ENCODE measurements at regions not wholly inside any gene's neighbourhood (a gene's known extent, or its start where the extent isn't known, plus 50 kb on each side); places are given as distances from the start of the nearest gene placed in this dataset.

GRCh38 chr19:29889702-29890101, 52.3 kb upstream of the URI1 start:
- no peak for DNase-seq (ENCODE audit: low read depth)
- no peak overlapping the region for H3K4me3 ChIP-seq (ENCODE audit: low read depth, low read length)
- TF ChIP-seq, protein P1, sequence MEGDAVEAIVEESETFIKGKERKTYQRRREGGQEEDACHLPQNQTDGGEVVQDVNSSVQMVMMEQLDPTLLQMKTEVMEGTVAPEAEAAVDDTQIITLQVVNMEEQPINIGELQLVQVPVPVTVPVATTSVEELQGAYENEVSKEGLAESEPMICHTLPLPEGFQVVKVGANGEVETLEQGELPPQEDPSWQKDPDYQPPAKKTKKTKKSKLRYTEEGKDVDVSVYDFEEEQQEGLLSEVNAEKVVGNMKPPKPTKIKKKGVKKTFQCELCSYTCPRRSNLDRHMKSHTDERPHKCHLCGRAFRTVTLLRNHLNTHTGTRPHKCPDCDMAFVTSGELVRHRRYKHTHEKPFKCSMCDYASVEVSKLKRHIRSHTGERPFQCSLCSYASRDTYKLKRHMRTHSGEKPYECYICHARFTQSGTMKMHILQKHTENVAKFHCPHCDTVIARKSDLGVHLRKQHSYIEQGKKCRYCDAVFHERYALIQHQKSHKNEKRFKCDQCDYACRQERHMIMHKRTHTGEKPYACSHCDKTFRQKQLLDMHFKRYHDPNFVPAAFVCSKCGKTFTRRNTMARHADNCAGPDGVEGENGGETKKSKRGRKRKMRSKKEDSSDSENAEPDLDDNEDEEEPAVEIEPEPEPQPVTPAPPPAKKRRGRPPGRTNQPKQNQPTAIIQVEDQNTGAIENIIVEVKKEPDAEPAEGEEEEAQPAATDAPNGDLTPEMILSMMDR (conservative IDR thresholded peaks at IDR 0.05; ENCODE audit: low read depth, low read length): no peak

DNA sequence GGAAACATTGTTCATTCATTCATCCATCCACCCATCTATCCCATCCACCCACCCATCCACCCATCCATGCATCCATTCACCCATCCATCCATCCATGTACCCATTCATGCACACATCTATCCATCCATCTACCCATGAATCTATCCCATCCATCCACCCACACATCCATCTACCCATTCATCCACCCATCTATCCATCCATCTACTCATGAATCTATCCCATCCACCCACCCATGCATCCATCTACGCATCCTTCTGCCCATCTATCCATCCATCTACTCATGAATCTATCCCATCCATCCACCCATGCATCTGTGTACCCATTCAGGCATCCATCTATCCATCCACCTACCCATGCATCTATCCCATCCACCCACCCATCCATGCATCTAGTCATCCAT, 51.6 kb upstream of the URI1 start:
- H3K4me3 ChIP-seq (ENCODE audit: low read depth, low read length): no peak overlapping the region
- TF ChIP-seq, protein P1 (conservative IDR thresholded peaks at IDR 0.05; ENCODE audit: low read depth, low read length): no peak
- DNase-seq (ENCODE audit: low read depth): no peak

Data from choroid plexus epithelial cell (primary cell).